DND-41 (cell line): ENCODE measurements at regions not wholly inside any gene's neighbourhood (a gene's known extent, or its start where the extent isn't known, plus 50 kb on each side); places are given as distances from the start of the nearest gene placed in this dataset.

Experiments
- EZH2 ChIP-seq: IDR thresholded peaks from 3 replicates; pipeline ENCODE4 v1.6.1; 2012; ENCODE audit warnings: borderline replicate concordance, low read depth, mild to moderate bottlenecking, moderate library complexity, low read length, inconsistent platforms; ENCODE audit not compliant: severe bottlenecking
- TF ChIP-seq, protein P1 (sequence below): IDR thresholded peaks from 2 replicates; pipeline ENCODE4 v1.5.1; 2012; ENCODE audit warnings: borderline replicate concordance, low read length, moderate library complexity, mild to moderate bottlenecking; ENCODE audit not compliant: poor library complexity, severe bottlenecking; ENCODE audit errors: extremely low read depth

DNA sequence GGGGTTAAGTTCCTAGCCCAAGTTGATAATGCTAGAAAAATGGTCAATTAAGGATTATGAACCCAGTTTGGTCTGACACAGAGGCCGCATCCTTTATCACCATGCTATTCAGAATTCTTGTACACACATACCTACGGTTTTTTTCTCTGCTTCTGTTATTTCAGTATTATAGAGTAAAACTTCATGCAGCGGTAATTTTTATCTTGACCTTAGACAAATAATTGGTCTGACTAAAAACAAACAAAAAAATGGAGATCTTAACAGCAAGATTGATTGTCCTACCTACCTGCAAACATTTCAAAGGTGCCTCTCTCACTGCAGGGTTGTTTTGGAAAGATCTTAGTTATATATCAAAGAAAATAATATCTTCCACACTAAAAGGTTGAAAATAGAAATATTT lies 201.9 kb upstream of the PRICKLE1 start:
- no peak for TF ChIP-seq EZH2
- TF ChIP-seq, protein P1, sequence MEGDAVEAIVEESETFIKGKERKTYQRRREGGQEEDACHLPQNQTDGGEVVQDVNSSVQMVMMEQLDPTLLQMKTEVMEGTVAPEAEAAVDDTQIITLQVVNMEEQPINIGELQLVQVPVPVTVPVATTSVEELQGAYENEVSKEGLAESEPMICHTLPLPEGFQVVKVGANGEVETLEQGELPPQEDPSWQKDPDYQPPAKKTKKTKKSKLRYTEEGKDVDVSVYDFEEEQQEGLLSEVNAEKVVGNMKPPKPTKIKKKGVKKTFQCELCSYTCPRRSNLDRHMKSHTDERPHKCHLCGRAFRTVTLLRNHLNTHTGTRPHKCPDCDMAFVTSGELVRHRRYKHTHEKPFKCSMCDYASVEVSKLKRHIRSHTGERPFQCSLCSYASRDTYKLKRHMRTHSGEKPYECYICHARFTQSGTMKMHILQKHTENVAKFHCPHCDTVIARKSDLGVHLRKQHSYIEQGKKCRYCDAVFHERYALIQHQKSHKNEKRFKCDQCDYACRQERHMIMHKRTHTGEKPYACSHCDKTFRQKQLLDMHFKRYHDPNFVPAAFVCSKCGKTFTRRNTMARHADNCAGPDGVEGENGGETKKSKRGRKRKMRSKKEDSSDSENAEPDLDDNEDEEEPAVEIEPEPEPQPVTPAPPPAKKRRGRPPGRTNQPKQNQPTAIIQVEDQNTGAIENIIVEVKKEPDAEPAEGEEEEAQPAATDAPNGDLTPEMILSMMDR, result no peak
